WTC11 (cell line): ENCODE measurements at regions not wholly inside any gene's neighbourhood (a gene's known extent, or its start where the extent isn't known, plus 50 kb on each side); places are given as distances from the start of the nearest gene placed in this dataset.

Experiments
- ATAC-seq: fragments of 200-7000 bp; cut with Tn5 transposase; 2 replicates; pipeline ENCODE4 v1.10.0; 2021; ENCODE audit warnings: mild to moderate bottlenecking, moderate library complexity
- CTCF ChIA-PET: fragments of 300-600 bp; sonication (Branson Sonifier 250); formaldehyde crosslinking; loops from one replicate; lab custom pipeline; 2021; ENCODE audit warnings: antibody characterized with exemption; lab: Charles Lee
- POLR2A ChIA-PET: fragments of 350-600 bp; sonication (Branson Sonifier 250); formaldehyde crosslinking; loops from one replicate; lab custom pipeline; 2021; ENCODE audit warnings: antibody characterized with exemption; lab: Charles Lee
- DNase-seq: peaks from one replicate; pipeline ENCODE4 v3.0.0; 2021; ENCODE audit warnings: low spot score
- H3K27ac Mint-ChIP-seq: 2 replicates; pipeline ENCODE4 v1.8.0; 2021; ENCODE audit warnings: mixed read lengths
- H3K27me3 Mint-ChIP-seq: 2 replicates; pipeline ENCODE4 v1.8.0; 2021; ENCODE audit warnings: low read depth, mild to moderate bottlenecking, moderate library complexity, mixed read lengths
- H3K36me3 Mint-ChIP-seq: 2 replicates; pipeline ENCODE4 v1.8.0; 2021; ENCODE audit warnings: mixed read lengths
- H3K4me1 Mint-ChIP-seq: 2 replicates; pipeline ENCODE4 v1.8.0; 2022; ENCODE audit warnings: mixed read lengths
- H3K4me3 Mint-ChIP-seq: 2 replicates; pipeline ENCODE4 v1.8.0; 2021; ENCODE audit warnings: mild to moderate bottlenecking, moderate library complexity, mixed read lengths
- H3K9me3 Mint-ChIP-seq: 2 replicates; pipeline ENCODE4 v1.8.0; 2021; ENCODE audit warnings: mixed read lengths
- FOXP1 ChIP-seq: sonication (generic); formaldehyde crosslinking; IDR thresholded peaks from 2 replicates; pipeline ENCODE4 v1.8.0; 2022; ENCODE audit warnings: missing genetic modification reagents, mild to moderate bottlenecking, moderate library complexity, borderline replicate concordance
- GTF2I ChIP-seq: fragments of 250-450 bp; sonication (Bioruptor Pico); conservative IDR thresholded peaks from 2 replicates; pipeline ENCODE4 v1.4.0; 2021; ENCODE audit warnings: mild to moderate bottlenecking
- HMGA2 ChIP-seq: fragments of 250-450 bp; sonication (Bioruptor Pico); IDR thresholded peaks from 2 replicates; pipeline ENCODE4 v1.4.0; 2021; ENCODE audit warnings: mild to moderate bottlenecking, moderate library complexity
- IRF2 ChIP-seq: sonication (generic); formaldehyde crosslinking; IDR thresholded peaks from 2 replicates; pipeline ENCODE4 v1.8.0; 2022; ENCODE audit warnings: low read depth, missing genetic modification reagents, borderline replicate concordance
- KAT7 ChIP-seq: sonication (generic); formaldehyde crosslinking; IDR thresholded peaks from 2 replicates; pipeline ENCODE4 v1.8.1; 2023; ENCODE audit warnings: missing genetic modification reagents, mild to moderate bottlenecking, borderline replicate concordance
- NR3C1 ChIP-seq: sonication (generic); formaldehyde crosslinking; conservative IDR thresholded peaks from 2 replicates; pipeline ENCODE4 v1.8.1; 2023; ENCODE audit warnings: low read depth, mild to moderate bottlenecking, missing genetic modification reagents
- PRDM15 ChIP-seq: sonication (generic); formaldehyde crosslinking; IDR thresholded peaks from 2 replicates; pipeline ENCODE4 v1.8.0; 2022; ENCODE audit warnings: missing genetic modification reagents
- SOX15 ChIP-seq: fragments of 250-450 bp; sonication (Bioruptor Pico); IDR thresholded peaks from 2 replicates; pipeline ENCODE4 v1.9.0; 2021; ENCODE audit warnings: mild to moderate bottlenecking
- TP53 ChIP-seq: sonication (generic); formaldehyde crosslinking; IDR thresholded peaks from 2 replicates; pipeline ENCODE4 v1.8.1; 2023; ENCODE audit warnings: mild to moderate bottlenecking, missing genetic modification reagents
- USF1 ChIP-seq: sonication (generic); formaldehyde crosslinking; IDR thresholded peaks from 2 replicates; pipeline ENCODE4 v1.8.0; 2022; ENCODE audit warnings: mild to moderate bottlenecking, missing genetic modification reagents
- ZBTB21 ChIP-seq: sonication (generic); formaldehyde crosslinking; IDR thresholded peaks from 2 replicates; pipeline ENCODE4 v1.8.1; 2023; ENCODE audit warnings: mild to moderate bottlenecking, missing genetic modification reagents, borderline replicate concordance
- ZNF317 ChIP-seq: sonication (generic); formaldehyde crosslinking; IDR thresholded peaks from 2 replicates; pipeline ENCODE4 v1.8.1; 2023; ENCODE audit warnings: low read depth, mild to moderate bottlenecking, moderate library complexity, missing genetic modification reagents, borderline replicate concordance
- ZNF416 ChIP-seq: fragments of 250-450 bp; sonication (Bioruptor Pico); IDR thresholded peaks from 2 replicates; pipeline ENCODE4 v1.9.0; 2021; ENCODE audit warnings: mild to moderate bottlenecking, inconsistent platforms
- ZNF425 ChIP-seq: fragments of 250-450 bp; sonication (Bioruptor Pico); conservative IDR thresholded peaks from 2 replicates; pipeline ENCODE4 v1.9.0; 2021; ENCODE audit warnings: mild to moderate bottlenecking
- TF ChIP-seq, protein P1 (sequence below): sonication (generic); formaldehyde crosslinking; IDR thresholded peaks from 2 replicates; pipeline ENCODE4 v1.8.0; 2022; ENCODE audit warnings: mild to moderate bottlenecking, missing genetic modification reagents
- TF ChIP-seq, protein P2 (sequence below): sonication (generic); formaldehyde crosslinking; IDR thresholded peaks from 2 replicates; pipeline ENCODE4 v1.8.1; 2022; ENCODE audit warnings: mild to moderate bottlenecking, moderate library complexity, missing genetic modification reagents
- TF ChIP-seq, protein P3 (sequence below): sonication (generic); formaldehyde crosslinking; IDR thresholded peaks from 2 replicates; pipeline ENCODE4 v1.8.1; 2022; ENCODE audit warnings: low read depth, mild to moderate bottlenecking, moderate library complexity, missing genetic modification reagents, borderline replicate concordance

DNA sequence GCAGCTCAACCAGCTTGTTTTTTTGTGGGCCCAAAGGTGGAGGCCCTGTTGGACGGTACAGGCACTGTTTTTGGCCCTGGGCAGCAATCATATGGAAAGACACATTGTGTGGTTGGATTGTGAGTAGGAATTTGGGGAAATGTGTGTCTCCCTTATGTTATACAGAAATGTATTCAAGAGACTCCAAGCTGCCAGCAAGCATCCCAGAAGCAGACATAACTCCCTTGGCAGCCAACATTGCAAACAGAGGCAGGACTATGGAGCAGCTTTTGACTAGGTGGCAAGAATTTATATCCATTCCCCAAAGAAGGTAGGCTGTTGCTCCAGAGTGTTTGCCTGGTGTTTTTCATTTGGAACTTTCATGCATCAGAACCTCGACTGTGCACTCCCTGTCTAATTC, 104.9 kb downstream of the BUB3 start:
- no peak overlapping the region for H3K27ac Mint-ChIP-seq
- H3K4me3 Mint-ChIP-seq: no peak overlapping the region
- TF ChIP-seq HMGA2 (CRISPR knock-in tag): no peak
- no peak for TF ChIP-seq KAT7 (CRISPR knock-in tag)
- TF ChIP-seq, protein P1, sequence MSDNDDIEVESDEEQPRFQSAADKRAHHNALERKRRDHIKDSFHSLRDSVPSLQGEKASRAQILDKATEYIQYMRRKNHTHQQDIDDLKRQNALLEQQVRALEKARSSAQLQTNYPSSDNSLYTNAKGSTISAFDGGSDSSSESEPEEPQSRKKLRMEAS (CRISPR knock-in tag): no peak
- no peak for TF ChIP-seq ZBTB21 (CRISPR knock-in tag)
- TF ChIP-seq ZNF425 (CRISPR knock-in tag): no peak
- no peak for TF ChIP-seq TP53 (CRISPR knock-in tag)
- no peak for TF ChIP-seq ZNF416 (CRISPR knock-in tag)
- TF ChIP-seq GTF2I (CRISPR knock-in tag): no peak
- TF ChIP-seq IRF2 (CRISPR knock-in tag): no peak
- TF ChIP-seq, protein P2, sequence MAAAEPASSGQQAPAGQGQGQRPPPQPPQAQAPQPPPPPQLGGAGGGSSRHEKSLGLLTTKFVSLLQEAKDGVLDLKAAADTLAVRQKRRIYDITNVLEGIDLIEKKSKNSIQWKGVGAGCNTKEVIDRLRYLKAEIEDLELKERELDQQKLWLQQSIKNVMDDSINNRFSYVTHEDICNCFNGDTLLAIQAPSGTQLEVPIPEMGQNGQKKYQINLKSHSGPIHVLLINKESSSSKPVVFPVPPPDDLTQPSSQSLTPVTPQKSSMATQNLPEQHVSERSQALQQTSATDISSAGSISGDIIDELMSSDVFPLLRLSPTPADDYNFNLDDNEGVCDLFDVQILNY (CRISPR knock-in tag): no peak
- TF ChIP-seq, all 79 proteins: peak for 0
- no peaks in the 10 kb centered on the region for H3K9me3 Mint-ChIP-seq
- POLR2A ChIA-PET: no interaction called here
- DNase-seq: no peak
- ATAC-seq: no peak
- no peaks in the 10 kb centered on the region for H3K27me3 Mint-ChIP-seq
- CTCF ChIA-PET: interaction anchor here (0.6 to 1.7 kb wide), 2 partner anchors 12 to 63 kb away, joined by 3 to 4 read pairs; no protein-coding TSS in a partner anchor
- H3K36me3 Mint-ChIP-seq: no peaks in the 10 kb centered on the region
- no peaks in the 10 kb centered on the region for H3K4me1 Mint-ChIP-seq

GRCh38 chr10:123259791-123260190, 105.6 kb downstream of the BUB3 start:
- CTCF ChIA-PET: interaction anchor here (0.6 to 1.7 kb wide), 2 partner anchors 12 to 16 kb away, joined by 3 to 4 read pairs; no protein-coding TSS in a partner anchor
- no peak for TF ChIP-seq NR3C1 (CRISPR knock-in tag)
- TF ChIP-seq SOX15: no peak
- no peak for TF ChIP-seq USF1 (CRISPR knock-in tag)
- TF ChIP-seq PRDM15: no peak
- TF ChIP-seq FOXP1: no peak
- no peak for TF ChIP-seq TP53 (CRISPR knock-in tag)
- no peak for TF ChIP-seq ZNF317 (CRISPR knock-in tag)
- TF ChIP-seq, protein P3, sequence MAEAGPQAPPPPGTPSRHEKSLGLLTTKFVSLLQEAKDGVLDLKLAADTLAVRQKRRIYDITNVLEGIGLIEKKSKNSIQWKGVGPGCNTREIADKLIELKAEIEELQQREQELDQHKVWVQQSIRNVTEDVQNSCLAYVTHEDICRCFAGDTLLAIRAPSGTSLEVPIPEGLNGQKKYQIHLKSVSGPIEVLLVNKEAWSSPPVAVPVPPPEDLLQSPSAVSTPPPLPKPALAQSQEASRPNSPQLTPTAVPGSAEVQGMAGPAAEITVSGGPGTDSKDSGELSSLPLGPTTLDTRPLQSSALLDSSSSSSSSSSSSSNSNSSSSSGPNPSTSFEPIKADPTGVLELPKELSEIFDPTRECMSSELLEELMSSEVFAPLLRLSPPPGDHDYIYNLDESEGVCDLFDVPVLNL (CRISPR knock-in tag): no peak
- Mint-ChIP-seq H3K4me1 (no peaks in the 10 kb centered on the region), H3K36me3 (no peaks in the 10 kb centered on the region), H3K9me3 (no peaks in the 10 kb centered on the region), H3K27me3 (no peaks in the 10 kb centered on the region), H3K27ac (no peak overlapping the region), H3K4me3 (no peak overlapping the region)
- ATAC-seq (no peak), DNase-seq (no peak)
- POLR2A ChIA-PET: no interaction called here
